IPS DF 6.9 (cell line): ENCODE measurements at regions not wholly inside any gene's neighbourhood (a gene's known extent, or its start where the extent isn't known, plus 50 kb on each side); places are given as distances from the start of the nearest gene placed in this dataset.

Experiments
- DNase-seq: peaks from one replicate; pipeline ENCODE4 v3.0.0-alpha.2; 2013; ENCODE audit warnings: low read depth, low spot score
- H3K27ac ChIP-seq: one replicate; pipeline ENCODE4 v1.5.1; 2013; ENCODE audit warnings: low read length, control low read depth
- H3K27me3 ChIP-seq: 2 replicates; pipeline ENCODE4 v1.6.1; 2013; ENCODE audit warnings: mild to moderate bottlenecking, low read length; ENCODE audit not compliant: control insufficient read depth, insufficient read depth
- H3K36me3 ChIP-seq: 2 replicates; pipeline ENCODE4 v1.6.1; 2013; ENCODE audit warnings: low read length; ENCODE audit not compliant: control insufficient read depth, insufficient read depth
- H3K4me1 ChIP-seq: 2 replicates; pipeline ENCODE4 v1.6.1; 2013; ENCODE audit warnings: low read length; ENCODE audit not compliant: control insufficient read depth, insufficient read depth
- H3K4me3 ChIP-seq: 2 replicates; pipeline ENCODE4 v1.5.1; 2013; ENCODE audit warnings: mild to moderate bottlenecking, low read length
- H3K9me3 ChIP-seq: 2 replicates; pipeline ENCODE4 v1.6.1; 2013; ENCODE audit warnings: low read length, inconsistent platforms; ENCODE audit not compliant: control insufficient read depth, insufficient read depth
- WGBS: extraction: QIAGEN DNeasy Blood & Tissue Kit; methylation state at CpG from one replicate; pipeline ENCODE4 v1.1.7; 2013; ENCODE audit warnings: mixed read lengths, missing lambda C conversion rate; ENCODE audit not compliant: insufficient read length, insufficient coverage; 5-methylcytosine and 5-hydroxymethylcytosine counted together

DNA sequence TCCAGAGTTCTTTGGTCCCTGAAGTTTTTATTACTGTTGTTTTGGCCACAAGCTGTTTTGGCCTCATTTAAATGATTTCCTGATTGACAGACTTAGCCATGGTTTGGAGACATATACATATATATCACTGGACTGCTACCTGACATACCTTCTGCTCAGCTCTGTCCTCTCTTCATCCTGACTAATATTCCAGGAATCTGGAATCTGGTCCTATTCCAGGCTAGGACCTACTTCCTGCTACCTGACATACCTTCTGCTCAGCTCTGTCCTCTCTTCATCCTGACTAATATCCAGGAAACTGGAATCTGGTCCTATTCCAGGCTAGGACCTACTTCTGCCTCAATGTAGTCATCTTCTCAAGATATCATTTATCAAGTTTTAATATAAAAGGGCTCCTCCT, 724.4 kb upstream of the ROBO1 start:
- no peaks in the 10 kb centered on the region for H3K36me3 ChIP-seq
- no peaks in the 10 kb centered on the region for H3K4me1 ChIP-seq
- DNase-seq, result no peak
- no peak overlapping the region for H3K27ac ChIP-seq
- H3K27me3 ChIP-seq, result no peaks in the 10 kb centered on the region
- no peak overlapping the region for H3K4me3 ChIP-seq
- H3K9me3 ChIP-seq, result no peaks in the 10 kb centered on the region

- Histone ChIP-seq H3K27ac (no peak overlapping the region), H3K4me1 (no peaks in the 10 kb centered on the region), H3K36me3 (no peaks in the 10 kb centered on the region), H3K27me3 (no peaks in the 10 kb centered on the region), H3K9me3 (no peaks in the 10 kb centered on the region), H3K4me3 (no peak overlapping the region)
- no CpG with 5 or more reads among the region's 1 CpG for WGBS
- no peak for DNase-seq
Observed at GRCh38 chr3:80472961-80473360, 705.2 kb upstream of the ROBO1 start.

DNA sequence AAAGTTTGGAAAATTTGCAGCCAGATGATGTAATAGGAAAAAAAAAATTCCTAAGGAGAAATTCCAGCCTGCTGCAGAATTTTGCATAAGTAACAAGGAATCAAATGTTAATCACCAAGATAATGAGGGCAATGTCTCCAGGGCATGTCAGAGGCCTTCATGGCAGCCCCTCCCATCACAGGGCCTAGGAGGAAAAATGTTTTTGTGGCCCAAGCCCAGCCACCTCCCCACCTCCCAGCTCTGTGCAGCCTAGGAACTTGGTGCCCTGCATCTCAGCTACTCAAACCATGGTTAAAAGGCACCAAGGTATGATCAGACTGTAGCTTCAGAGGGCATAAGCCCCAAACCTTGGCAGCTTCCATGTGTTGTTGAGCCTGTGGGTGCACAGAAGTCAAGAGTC, 704.7 kb upstream of the ROBO1 start:
- no peak for DNase-seq
- Histone ChIP-seq H3K27me3 (no peaks in the 10 kb centered on the region), H3K9me3 (no peaks in the 10 kb centered on the region), H3K4me3 (no peak overlapping the region), H3K36me3 (no peaks in the 10 kb centered on the region), H3K4me1 (no peaks in the 10 kb centered on the region), H3K27ac (no peak overlapping the region)

GRCh38 chr3:80470433-80470832, 702.6 kb upstream of the ROBO1 start:
- H3K4me1 ChIP-seq, result no peaks in the 10 kb centered on the region
- no peaks in the 10 kb centered on the region for H3K9me3 ChIP-seq
- no peaks in the 10 kb centered on the region for H3K27me3 ChIP-seq
- H3K4me3 ChIP-seq, result no peak overlapping the region
- H3K36me3 ChIP-seq, result no peaks in the 10 kb centered on the region
- WGBS, result no CpG with 5 or more reads among the region's 2 CpGs
- no peak overlapping the region for H3K27ac ChIP-seq
- DNase-seq, result no peak

DNA sequence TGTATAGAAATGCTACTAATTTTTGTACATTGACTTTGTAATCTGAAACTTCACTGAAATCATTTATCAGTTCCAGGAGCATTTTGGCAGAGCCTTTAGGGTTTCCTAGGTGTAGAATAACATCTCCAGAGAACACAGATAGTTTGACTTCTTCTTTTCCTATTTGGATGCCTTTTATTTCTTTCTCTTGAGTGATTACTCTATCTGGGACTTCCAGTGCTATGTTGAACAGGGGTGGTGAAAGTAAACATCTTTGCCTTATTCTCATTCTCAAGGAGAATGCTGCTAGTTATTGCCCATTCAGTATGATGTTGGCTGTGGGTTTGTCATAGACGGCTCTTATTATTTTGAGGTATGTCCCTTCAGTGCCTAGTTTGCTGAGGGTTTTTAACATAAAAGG, 697.9 kb upstream of the ROBO1 start:
- DNase-seq, result no peak
- WGBS, result no CpG with 5 or more reads among the region's 1 CpG
- no peak overlapping the region for H3K27ac ChIP-seq
- no peaks in the 10 kb centered on the region for H3K36me3 ChIP-seq
- H3K4me1 ChIP-seq, result no peaks in the 10 kb centered on the region
- H3K27me3 ChIP-seq, result no peaks in the 10 kb centered on the region
- no peak overlapping the region for H3K4me3 ChIP-seq
- H3K9me3 ChIP-seq, result no peaks in the 10 kb centered on the region

DNA sequence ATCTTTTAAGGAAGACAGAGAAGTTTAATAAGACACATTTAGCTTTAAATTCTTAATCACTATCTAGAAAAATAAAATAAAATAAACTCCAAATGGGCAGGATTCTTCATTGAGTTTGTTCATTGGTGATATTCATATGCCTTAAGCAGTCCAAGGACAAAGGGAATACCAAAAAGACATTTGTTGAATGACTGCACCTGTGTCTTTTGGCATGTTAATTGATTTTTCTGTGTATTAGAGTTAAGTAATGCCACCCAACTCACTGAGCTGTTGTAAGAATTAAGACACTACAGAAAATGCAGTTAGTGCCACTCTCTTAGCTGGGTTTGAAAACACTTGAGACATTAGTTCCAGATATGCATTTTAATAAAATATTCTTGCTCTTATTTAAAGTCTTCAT, 683.6 kb upstream of the ROBO1 start:
- H3K4me1 ChIP-seq, result no peaks in the 10 kb centered on the region
- no peaks in the 10 kb centered on the region for H3K36me3 ChIP-seq
- H3K4me3 ChIP-seq, result no peak overlapping the region
- H3K27me3 ChIP-seq, result no peaks in the 10 kb centered on the region
- no peak for DNase-seq
- H3K27ac ChIP-seq, result no peak overlapping the region
- no peaks in the 10 kb centered on the region for H3K9me3 ChIP-seq

- no CpG with 5 or more reads among the region's 5 CpGs for whole genome bisulfite sequencing
- no peak overlapping the region for H3K27ac ChIP-seq
- H3K9me3 ChIP-seq, result no peaks in the 10 kb centered on the region
- no peaks in the 10 kb centered on the region for H3K27me3 ChIP-seq
- H3K4me3 ChIP-seq, result no peak overlapping the region
- no peak for DNase-seq
- no peaks in the 10 kb centered on the region for H3K4me1 ChIP-seq
- H3K36me3 ChIP-seq, result no peaks in the 10 kb centered on the region
Observed at GRCh38 chr3:80445641-80446040, 677.8 kb upstream of the ROBO1 start.

DNA sequence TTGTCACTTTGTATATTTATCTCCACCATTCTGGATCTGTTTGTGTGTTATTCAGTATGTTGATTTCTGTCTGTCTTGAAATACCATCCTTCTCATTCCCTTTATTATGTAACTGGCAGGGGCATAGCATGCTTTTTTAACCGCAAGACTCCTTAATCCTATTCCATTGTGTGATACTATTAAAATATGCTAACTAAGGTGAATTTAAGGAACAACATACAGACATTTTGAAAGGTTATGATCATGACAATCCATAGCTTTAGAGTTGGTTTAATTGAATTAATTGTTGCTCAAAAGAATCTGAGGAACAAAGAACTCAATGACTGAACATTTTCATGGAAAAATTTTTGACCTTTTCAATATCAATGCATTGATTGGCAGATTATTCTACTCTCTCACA, 677.3 kb upstream of the ROBO1 start:
- Histone ChIP-seq H3K27ac (no peak overlapping the region), H3K4me1 (no peaks in the 10 kb centered on the region), H3K9me3 (no peaks in the 10 kb centered on the region), H3K36me3 (no peaks in the 10 kb centered on the region), H3K4me3 (no peak overlapping the region), H3K27me3 (no peaks in the 10 kb centered on the region)
- DNase-seq, result no peak
- no CpG with 5 or more reads among the region's 1 CpG for WGBS

GRCh38 chr3:80439490-80439889, 671.7 kb upstream of the ROBO1 start:
- Histone ChIP-seq H3K4me1 (no peaks in the 10 kb centered on the region), H3K27me3 (no peaks in the 10 kb centered on the region), H3K4me3 (no peak overlapping the region), H3K9me3 (no peaks in the 10 kb centered on the region; the same call in 1 of the 2 replicates), H3K36me3 (no peaks in the 10 kb centered on the region), H3K27ac (no peak overlapping the region)
- no peak for DNase-seq
- no CpG with 5 or more reads among the region's 4 CpGs for WGBS

DNA sequence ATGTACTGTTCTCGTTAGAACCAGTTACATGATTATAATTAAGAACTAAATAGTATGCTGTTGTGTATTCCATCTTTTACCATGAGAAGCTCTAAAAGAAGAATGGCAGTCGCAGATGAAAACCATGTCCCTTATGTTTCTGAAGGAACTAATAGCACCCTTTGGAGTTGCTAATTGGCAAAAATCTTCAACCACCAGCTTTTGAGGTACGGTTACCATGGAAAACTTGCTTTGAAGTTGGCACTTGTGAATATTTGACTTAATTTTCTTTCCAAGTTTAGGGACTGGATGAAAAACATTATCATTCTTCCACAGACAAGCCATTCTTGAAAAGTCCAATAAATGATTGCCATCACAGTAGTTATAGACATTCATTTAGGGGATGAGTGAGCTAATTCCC, 666.6 kb upstream of the ROBO1 start:
- H3K9me3 ChIP-seq, result no peaks in the 10 kb centered on the region; the same call in 1 of the 2 replicates
- no peak overlapping the region for H3K4me3 ChIP-seq
- no CpG with 5 or more reads among the region's 3 CpGs for WGBS
- H3K27me3 ChIP-seq, result no peaks in the 10 kb centered on the region
- DNase-seq, result no peak
- no peaks in the 10 kb centered on the region for H3K36me3 ChIP-seq
- no peaks in the 10 kb centered on the region for H3K4me1 ChIP-seq
- no peak overlapping the region for H3K27ac ChIP-seq

- no peak for DNase-seq
- Histone ChIP-seq H3K27ac (no peak overlapping the region), H3K4me3 (no peak overlapping the region), H3K36me3 (no peaks in the 10 kb centered on the region), H3K9me3 (no peaks in the 10 kb centered on the region), H3K27me3 (no peaks in the 10 kb centered on the region), H3K4me1 (no peaks in the 10 kb centered on the region)
- no CpG with 5 or more reads among the region's 2 CpGs for WGBS
Observed at GRCh38 chr3:80424951-80425350, 657.2 kb upstream of the ROBO1 start.
